DMS153 treated with DMSO at 0.1 percent for 48 hours (cell line): ENCODE measurements at regions not wholly inside any gene's neighbourhood (a gene's known extent, or its start where the extent isn't known, plus 50 kb on each side); places are given as distances from the start of the nearest gene placed in this dataset.

Experiments
- DNase-seq: peaks from one replicate; lab custom pipeline; 2025; ENCODE audit not compliant: unreplicated experiment; lab: John Stamatoyannopoulos, UW

GRCh38 chr4:43242606-43243005 is 350.1 kb downstream of the GRXCR1 start:
- no peak for DNase-seq

DNA sequence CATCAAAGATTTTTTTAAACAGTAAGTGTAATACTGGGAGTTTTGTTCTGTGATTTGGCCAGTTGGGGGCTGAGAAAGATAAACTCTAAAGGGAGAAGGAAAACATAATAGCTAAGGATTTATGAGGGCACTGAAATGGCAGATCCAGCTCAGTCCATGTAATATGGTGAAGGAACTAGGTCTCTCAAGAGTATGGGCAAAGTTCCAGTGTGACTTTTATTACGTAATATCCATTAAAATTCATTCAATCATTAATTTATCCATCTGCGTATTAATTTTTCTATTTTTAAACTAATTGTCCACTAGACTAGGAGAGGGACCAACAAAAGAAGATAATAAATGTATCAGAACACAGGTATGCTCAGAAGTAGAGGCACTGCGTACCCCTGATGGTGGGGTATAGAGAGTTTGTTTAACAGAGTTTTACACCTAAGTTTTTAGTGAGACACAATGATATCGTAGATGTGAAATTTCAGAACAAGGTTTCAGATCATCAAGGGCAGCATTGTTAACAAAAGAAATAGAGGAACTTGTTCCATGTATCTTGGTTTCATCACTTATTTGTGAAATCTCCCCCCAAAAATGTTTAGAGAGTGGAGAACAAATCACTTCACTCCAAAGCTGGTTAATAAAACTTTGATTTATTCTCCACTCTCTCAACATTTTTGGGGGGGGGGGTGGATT is 351.1 kb downstream of the GRXCR1 start:
- no peak for DNase-seq

- DNase-seq: no peak
Observed at GRCh38 chr4:43244688-43245382, 352.3 kb downstream of the GRXCR1 start.

DNA sequence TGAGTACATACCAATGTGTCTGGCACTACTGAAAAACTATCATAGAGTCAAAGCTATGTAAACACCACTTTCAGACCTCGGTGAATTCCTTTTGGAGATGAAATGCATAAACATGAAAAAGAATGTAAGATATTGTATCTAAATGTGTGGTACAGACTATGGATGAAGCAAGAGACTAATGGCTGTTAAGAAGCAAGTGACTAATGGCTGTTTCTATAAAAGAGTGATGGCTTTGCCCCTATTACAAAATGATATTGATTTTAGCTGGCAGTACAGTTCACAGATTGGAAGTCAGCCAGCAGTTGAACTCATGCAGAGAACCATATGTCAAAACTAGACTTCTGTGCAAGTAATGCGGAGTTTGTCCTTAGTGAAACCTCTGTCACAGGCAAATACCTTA is 359.3 kb downstream of the GRXCR1 start:
- no peak for DNase-seq

GRCh38 chr4:43253541-43253940 is 361.0 kb downstream of the GRXCR1 start:
- DNase-seq: no peak

- no peak for DNase-seq
Observed at GRCh38 chr4:43264730-43265129, 372.2 kb downstream of the GRXCR1 start.

GRCh38 chr4:43271946-43272345 is 379.4 kb downstream of the GRXCR1 start:
- DNase-seq: no peak

DNA sequence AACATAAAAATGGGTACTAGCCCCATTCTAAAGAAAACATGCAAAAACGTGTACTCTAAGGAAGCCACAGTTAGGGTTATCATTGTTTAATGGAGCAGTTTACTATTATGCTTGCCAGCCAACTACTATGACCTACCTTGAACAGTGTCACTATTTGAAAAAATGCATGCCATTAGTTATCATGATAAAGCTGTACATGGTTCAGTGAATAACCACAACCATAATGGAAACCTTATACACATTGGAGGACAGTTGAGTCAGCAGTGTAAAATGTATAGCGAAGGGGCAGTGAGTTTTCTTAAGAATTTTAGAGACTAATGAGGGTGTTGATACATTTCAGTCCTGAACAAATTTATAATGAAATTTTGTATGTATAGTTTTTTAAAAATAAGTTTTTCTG is 381.9 kb downstream of the GRXCR1 start:
- DNase-seq: no peak

DNA sequence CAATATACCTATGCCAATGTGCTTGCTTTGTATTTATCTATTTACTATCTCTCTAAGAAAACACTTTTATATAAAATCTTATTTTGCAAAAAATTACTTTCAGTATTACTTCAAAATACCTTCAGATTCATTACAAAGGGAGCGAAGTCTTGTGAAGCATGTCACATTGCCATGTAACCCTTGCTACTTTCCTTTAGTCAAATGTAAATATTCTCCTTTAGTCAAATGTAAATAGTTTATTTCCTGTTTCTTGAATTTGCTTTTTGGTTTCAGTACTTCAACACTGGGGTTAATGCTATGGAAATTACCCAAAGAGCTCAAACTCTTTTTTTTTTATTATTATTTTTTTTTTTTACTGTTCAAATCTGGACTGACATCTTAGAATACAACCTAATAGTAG is 383.3 kb downstream of the GRXCR1 start:
- no peak for DNase-seq

GRCh38 chr4:43276321-43276720 is 383.8 kb downstream of the GRXCR1 start:
- DNase-seq: no peak

GRCh38 chr4:43277003-43277402 is 384.5 kb downstream of the GRXCR1 start:
- DNase-seq: no peak

DNA sequence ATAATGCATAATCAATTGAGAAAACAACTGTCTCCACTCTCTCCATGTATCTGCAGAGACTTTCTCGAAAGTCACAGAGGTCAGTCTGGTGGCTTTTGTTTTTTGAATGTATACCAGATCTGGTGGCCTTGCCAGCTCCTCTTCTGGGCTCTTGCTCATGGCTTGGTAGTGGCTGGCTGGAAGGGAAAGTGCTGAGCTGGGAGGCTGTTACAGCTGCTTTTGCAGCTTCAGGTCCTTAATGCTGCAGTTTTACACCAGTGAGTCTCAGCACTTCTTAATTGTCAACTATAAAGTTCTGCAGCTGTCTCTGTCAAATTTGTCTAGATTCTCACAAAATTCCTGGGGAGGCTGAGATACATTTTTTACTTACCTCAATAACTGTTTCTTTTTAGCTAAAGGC is 390.0 kb downstream of the GRXCR1 start:
- DNase-seq: no peak

DNA sequence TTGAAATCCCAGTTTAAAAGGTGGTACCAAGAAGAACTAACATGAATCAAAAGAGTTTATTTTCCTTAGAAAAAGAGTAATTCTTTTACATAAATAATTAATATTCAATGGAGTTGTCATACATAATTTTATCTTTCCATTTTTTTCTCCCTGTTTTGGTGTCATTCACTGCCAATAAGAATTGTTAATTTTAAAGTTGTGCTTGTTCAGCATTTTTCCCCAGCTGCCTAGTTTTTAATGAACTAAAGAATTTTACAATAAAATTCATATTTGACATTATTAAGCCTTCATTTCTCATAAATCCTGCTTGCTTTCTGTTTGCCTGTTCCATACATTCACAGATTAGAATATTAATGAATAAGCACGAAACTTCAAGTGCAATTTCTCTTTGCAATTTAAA is 393.6 kb downstream of the GRXCR1 start:
- no peak for DNase-seq

GRCh38 chr4:43296946-43297528 is 404.5 kb downstream of the GRXCR1 start:
- DNase-seq: no peak

DNA sequence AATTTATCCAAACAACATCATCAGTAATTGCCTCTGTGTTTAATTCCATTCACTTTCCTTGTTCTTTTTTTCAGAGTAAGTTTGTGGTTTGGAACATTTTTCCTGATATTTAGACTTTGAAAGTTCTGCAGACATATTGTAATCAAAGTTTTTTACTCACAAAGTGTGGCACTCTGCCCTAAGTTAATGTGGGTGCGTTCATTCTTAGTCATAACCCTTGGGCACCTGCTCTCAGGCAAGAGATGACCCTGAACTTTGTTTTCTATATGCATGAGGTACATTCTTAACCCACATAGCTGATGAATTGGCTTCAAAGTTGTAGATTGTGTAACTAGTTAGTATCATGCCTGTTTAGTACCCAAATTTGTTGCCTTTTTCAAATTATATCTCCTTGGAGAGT is 424.3 kb downstream of the GRXCR1 start:
- DNase-seq: no peak

GRCh38 chr4:43325220-43325967 is 432.9 kb downstream of the GRXCR1 start:
- no peak for DNase-seq

- no peak for DNase-seq
Observed at GRCh38 chr4:43330288-43330687, 437.8 kb downstream of the GRXCR1 start.

GRCh38 chr4:43331226-43332051 is 438.9 kb downstream of the GRXCR1 start:
- DNase-seq: no peak

DNA sequence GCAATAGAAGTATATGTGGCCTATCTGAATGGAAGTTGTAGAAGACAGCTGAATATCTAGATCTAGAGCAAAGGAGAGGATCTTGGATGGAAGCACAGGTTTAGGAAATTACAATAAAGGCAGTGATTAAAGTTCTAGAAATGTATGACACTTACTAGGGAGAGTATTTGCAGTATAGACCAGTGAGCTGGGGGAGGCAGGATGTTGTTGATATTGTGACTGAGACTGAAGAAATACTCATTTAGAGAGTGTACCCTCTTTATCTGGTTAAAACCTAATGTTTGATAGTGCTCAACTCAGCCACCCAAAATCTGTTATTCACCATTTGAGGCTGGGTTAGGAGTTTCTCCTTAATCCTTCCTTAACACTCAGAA is 439.5 kb downstream of the GRXCR1 start:
- DNase-seq: no peak

GRCh38 chr4:43337707-43338106 is 445.2 kb downstream of the GRXCR1 start:
- DNase-seq: no peak

GRCh38 chr4:43339435-43339834 is 446.9 kb downstream of the GRXCR1 start:
- no peak for DNase-seq
